GM19438 (cell line): ENCODE measurements at regions not wholly inside any gene's neighbourhood (a gene's known extent, or its start where the extent isn't known, plus 50 kb on each side); places are given as distances from the start of the nearest gene placed in this dataset.

Experiments used
- ATAC-seq: cut with Tn5 transposase; IDR thresholded peaks from one replicate; pipeline ENCODE4 v1.9.1; 2021; ENCODE audit warnings: low read depth; ENCODE audit not compliant: unreplicated experiment

DNA sequence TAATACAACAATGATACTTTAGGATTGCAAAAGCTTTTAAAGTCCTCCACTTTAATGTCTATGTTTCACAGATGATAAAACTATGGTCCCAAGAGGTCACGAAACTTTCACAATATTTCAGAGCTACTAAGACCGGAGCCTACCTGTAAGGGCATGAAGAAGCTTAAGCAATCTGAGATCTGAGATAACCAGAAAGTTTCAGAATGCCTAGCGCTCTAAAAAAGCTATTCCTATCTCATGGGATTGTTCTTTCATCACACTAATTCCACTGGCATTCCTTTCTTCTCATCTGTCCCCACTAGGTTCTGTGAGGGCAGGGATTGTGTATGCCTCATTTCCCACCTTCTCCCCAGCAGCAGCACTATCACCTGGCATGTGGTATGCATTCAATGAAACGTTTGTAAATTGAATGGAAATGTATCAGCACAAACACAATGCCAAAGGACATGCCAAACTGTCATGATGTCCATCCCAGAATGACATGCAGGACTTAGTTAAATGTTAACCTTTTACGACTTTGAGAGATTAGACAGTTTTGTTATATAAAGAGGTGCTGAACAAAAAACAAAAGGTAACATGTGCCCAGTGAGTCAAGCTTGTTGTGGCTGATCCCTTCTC, 104.7 kb upstream of the NR2F2 start:
- no peak for ATAC-seq

DNA sequence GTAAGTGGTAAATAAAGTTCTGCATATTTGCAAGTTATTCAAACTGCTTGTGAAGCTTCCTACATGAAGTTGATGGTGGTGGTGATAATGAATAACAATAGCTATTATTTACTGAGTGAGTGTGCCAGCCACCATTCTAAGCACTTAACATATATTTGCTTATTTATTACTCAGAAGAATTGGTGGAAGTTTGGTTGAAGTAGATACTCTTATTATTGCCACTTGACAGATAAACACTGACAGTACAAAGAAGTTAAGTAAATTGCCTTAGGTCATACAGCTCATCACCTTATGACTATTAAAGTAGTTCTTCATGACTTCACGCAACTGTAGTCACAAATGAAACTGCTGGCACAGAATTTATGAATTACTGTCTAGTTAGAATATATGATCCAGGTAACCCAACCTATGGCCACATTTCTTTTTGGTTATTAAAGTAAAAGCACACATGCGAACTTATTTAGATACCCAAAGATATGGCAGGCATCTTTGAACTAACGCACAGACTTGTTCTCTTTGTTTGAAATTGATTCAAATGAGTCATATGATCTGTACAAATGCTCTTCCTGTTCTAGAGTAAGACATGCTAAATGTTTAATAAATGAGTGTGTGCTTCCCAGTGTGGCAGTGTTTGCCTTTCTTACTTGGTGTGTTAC, 99.8 kb upstream of the NR2F2 start:
- ATAC-seq, result no peak

DNA sequence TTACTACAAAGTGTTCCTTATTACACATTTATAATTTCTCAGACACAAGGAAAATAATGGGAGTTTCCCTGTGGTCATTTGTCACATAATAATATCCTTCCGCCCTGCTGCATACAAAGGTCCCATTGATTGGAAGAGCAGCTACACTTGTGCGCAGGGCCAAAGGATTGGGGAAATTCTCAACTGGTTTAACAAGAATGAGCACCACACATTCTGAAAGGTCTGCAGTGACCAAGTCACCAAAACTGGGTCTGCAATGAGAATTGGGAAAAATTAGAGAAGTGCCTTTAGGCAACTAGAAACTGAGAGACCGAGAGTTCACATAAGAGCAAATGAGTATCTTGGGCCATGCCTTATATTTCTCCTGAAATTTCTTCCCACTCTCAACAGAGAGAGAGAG, 98.2 kb upstream of the NR2F2 start:
- no peak for ATAC-seq

DNA sequence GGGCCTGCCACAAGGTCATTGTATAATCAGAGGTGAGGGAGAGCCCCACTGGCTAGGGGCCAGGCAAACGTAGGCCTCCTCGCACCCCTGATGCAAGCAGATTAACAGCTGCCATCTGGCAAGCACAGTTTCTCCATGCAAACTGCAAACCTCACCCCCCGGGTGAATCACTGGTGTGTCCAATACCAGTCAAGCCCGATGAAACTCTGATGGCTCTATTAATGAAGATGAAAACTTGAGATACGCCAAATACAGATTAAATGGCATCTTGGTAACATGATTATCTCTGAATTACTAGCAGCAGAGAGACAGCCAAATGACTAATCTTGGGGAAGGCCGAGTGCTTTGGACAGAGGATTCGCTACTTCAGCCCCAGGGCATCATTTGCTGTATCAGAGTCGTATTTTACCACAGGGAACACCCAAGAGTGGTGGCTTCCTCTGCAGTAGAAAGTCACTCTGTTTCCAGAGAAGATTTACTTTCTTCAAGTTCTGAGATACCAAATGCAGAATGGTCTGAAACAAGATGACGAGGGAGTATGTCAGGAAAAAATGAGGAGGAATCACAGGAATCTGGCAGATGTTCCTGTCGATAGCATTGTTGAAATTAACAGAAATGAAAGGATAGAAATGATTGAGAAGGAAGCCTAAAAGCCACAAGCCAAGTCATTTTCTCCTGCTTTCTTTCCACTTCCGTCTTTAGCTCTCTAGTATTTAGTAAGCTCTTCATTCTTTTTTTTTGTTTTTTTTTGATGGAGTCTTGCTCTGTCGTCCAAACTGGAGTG, 96.2 kb upstream of the NR2F2 start:
- no peak for ATAC-seq

DNA sequence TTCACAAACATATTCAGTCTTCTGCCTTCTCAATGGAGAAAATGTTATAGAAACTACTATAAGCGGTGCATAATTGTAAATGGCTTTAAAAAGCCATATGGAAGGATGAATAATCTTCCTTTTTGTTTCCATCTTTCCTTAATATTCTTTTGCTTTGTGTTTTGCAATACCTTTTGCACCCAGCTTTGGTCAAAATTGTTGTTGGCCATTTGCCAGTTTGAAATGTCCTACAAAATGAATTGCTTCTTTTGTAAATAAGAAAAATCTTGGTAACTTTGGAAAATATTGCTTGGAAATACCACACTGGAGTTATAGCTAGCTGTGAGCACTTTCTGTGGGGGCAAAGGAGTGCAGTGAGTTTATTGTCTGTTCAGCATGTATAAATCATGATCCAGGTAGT, 93.5 kb upstream of the NR2F2 start:
- no peak for ATAC-seq

DNA sequence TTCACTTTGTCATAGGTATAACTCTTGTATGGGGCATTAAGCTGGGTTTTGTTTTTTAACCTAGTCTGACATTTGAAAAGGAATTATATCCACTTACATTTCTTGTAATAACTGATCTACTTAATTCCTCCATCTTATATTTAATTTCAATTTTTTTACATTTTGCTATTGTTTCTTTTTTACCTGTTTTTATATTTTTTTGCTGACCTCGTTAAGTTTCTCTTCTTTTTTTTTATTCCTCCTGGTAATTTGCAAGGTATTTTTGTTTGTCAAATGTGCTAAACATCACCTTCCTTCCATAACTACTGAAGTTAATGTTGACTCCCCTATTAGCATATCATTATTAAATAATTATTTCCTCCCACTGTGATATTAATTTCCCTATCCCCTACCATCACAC, 87.7 kb upstream of the NR2F2 start:
- ATAC-seq, result no peak

DNA sequence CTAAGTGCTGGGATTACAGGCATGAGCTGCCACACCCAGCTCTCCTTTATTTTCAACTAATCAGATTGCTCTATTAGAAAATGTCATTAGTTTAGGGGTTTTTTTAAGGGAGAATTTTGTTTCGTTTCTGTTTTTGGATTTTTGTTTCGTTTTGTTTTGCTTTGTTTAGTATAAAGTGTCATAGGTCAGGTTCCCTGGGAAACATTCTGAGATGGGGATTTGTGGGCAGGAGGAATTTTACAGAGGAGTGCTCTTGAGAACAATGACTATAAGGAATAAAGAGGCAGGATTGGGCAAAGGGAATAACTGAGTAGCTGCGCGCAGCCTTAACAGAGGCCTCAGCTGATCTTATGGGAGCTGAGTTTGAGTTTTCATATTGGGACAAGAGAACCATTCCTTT, 86.8 kb upstream of the NR2F2 start:
- no peak for ATAC-seq

DNA sequence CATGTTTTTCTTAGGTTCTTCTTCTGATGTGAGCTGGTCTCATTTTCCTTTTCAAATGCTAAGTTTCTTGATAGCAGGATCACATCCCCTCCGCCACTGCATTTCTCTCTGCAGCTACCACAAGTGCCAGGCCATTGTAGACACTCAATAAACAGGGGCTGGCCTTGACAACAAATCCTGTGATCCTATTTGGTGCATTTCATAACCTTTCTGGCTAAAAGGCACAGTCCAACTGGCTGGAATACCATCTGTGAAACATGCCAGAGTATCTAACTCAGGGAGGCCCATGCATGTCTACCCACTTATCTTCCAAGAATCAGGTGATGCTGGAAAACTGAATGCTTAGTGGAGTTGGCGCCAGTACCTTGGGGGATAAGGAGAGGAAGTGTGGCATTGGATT, 85.2 kb upstream of the NR2F2 start:
- ATAC-seq, result no peak

DNA sequence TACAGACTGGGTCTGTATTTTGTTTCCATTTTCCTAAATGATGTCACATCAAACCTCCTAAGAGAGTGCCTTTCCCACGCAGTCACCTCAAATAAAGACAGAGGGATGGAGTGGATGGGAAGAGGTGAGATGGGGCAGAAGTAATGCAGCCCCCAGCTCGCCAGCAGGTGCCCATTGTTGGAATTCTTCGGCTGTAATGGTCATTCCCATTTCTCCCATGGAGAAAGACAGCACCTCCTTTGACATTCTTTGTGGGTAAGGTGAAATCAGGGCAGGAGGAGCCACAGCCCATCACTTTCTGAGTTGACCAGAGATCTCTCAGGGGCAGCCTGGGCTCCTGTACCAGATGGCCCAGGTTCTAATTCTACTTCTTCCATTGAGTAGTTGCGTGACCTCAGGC, 84.4 kb upstream of the NR2F2 start:
- no peak for ATAC-seq

DNA sequence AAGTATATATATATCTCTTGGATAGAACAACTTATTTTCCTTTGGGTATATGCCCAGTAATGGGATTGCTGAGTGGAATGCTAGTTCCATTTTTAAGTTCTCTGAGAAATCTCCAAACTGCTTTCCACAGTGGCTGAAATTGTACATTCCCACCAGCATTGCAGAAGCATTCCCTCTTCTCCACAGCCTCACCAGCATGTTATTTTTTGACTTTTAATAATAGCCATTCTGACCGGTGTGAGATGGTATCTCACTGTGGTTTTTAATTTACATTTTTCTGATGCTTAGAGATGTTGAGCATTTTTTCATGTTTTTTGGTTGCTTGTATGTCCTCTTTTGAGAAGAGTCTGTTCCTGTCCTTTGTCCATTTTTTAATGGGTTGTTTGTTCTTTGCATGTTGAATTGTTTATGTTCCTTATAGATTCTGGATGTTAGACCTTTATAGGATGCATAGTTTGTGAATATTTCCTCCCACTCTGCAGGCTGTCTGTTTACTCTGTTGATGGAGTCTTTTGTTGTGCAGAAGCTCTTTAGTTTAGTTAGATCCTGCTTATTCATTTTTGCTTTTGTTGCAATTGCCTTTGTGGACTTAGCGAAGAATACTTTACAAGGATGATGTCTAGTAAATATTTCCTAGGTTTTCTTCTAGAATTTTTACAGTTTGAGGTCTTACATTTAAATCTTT, 82.7 kb upstream of the NR2F2 start:
- ATAC-seq, result no peak

DNA sequence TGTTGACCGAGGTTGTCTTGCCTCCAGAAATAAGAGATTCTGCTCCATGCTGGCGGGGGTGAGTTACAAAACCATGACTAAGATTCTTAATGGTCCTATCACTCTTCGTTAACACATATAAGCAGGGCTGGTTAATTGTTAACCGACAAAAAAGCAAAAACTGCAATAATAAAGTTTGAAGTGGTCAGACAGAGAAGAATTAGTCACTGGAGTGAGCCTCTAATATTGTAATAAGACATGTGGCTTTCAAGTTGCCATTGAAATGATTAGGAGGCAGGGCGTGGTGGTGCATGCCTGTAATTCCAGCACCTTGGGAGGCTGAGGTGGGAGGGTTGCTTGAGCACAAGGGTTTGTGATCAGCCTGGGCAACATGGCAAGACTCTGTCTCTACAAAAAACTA, 78.4 kb upstream of the NR2F2 start:
- ATAC-seq, result no peak

DNA sequence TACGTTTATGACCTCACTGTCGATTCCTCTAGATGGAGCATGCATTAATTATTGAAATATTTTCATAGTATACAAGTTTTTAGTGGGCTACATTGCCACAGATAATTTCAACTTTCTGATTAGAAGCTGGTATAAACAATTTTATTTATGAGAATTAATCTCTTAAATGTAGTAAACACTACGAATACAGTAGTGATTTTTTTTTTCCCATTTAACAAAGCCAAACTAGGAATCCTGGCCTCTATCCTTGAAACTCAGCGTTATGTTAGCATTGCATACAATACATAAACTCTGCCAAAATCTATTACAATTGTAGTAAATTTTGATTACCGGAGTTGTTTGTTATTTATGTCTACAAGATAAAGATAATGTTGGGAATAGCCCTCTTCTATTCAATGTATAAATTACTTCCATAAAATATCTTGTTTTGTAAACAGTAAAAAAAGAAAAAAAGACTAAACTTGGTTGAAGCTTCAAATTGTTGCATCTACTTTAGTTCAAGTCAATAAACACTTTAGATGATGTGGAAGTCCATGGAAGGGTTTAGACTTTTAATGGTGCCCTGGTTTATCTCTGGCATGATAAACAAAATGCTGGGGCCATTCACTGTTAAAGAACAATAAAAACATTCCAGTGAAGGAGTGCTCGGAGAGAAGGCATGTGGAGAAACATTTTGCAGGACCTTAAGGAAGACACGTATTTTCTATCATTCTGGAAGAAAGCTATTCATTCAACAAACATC, 77.3 kb upstream of the NR2F2 start:
- no peak for ATAC-seq

DNA sequence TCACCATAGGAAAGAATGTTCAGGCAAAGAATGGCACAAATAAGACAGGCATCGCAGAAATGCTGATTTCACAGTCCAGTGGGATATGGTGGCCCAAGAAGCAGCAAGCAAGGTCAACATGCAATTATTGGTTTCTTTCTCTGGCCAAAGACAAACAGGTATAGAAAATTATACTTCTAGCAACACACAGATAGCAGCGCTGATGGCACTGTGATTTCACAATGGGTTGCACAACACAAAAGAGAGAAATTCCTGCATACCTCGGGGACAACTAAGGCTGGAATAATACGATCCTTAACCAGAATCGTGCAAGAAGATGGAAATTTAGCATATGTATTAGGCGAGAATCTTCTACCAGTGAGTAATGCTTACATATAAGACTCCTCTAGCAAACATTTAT, 76.3 kb upstream of the NR2F2 start:
- ATAC-seq, result no peak

DNA sequence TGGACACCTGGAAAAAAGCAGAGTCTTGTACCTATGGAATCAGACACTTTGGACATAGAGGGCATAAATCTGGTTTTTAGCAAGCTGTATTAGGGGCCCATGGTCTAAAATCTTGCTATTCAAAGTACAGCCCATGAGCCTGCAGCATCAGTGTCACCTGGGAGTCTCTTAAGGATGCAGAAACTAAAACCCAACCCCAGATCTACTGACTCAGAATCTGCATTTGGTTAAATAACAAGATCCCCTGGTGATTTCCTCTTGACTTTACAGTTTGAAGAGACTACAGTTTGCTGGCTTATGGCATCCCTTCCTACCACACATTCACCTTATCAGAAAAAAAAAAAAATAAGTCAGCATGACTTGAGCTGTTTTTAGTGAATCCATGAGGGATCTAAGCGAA, 74.9 kb upstream of the NR2F2 start:
- no peak for ATAC-seq

DNA sequence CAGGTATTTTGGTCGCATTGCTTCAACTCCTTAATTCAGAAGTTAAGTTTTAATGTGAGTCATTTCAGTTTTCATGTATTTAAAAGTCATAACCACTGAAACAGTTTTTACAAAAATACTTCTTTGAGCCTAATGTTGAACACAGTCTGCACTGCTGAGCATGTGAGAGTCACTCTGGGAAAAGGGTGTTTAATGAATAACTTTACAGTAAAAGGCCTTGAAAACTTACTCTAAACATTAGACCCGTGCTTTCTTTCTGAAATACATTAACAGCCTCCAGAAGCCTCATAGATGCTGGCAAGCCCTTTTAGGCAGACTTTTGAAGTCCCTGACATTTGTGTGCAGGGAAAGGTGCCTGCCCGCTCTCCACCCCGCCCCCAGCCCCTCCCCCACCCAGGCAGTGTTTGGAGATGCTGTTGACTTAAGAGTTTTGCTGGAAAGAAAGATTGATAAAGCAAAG, 68.9 kb upstream of the NR2F2 start:
- no peak for ATAC-seq

DNA sequence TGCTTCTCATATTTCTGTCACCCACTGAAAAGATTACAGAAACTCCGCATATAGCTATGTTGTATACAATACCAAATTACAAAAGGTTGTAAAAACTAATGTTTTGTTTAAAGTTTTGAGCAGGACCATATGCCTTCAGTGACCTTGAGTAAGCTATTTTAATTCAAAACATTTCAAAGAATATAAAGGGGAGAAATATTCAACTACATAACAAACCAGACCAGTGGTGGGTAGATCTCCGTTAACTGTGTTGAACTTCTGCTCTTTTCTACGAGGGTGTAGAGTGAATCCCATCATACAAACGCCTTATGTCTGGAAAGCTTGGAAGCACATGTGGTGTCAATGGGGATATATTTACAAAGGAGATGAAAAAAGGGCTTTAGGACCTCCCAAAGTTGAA, 68.4 kb upstream of the NR2F2 start:
- no peak for ATAC-seq

DNA sequence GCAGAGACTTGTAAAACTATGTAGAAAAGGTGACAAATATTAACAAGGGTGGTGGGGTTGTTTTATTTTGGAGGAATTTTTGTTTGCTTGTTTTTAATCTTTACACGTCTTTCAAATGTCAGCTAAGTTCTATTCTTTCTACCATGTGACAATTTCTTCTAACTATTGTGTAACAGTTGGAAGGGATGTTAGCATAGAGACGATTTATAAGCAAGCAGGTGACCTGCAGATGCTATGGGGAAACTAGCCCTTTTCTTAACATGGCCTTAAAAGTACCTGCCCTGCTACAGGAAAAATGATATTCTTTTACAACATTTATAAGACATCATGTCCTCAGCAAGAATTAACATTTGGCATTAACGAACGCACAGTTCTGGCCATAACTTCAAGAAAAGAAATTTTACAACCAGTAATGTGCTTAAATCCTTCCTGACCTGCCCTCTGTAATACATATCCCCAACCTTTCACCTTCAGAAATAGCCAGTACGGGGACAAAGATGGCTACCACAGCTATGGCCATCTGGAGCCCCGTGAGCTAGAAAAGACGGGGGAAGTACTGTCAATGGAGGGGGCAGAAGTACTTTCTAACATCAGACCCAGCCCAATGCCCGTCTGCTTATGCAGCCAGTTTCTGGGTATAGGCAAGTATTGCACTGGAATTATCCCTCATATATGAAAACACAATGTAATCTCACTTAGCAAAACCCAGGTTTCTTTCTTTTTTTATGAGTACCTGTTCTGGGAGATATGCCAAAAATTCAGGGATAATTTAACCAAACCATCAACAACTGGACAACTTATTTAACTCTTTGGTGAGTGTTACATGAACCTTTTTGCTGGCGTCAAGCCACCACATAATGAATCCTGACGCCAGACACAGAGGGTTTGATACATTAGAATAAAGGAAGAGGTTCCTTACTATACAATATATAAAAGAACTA, 67.7 kb upstream of the NR2F2 start:
- no peak for ATAC-seq

DNA sequence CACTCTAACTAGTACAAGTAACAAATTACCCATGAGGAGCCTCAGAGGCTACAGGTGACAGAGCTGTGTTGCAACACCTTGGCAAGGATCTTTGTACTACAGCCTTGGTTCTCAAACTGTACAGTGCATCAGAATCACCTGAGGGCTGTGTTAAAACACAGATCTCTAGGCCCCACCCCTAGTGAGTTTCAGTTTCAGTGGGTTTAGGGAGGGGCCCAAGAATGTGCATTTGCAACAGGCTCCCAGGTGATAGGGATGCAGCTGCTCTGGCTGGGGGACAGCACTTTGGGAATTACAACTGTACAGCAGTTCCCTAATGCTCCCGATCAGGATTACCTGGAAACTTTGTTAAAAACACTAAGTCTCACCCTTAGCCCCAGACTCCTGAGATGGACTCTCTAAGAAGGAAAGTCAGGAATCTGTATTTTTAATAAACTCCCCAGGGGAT, 66.1 kb upstream of the NR2F2 start:
- no peak for ATAC-seq

DNA sequence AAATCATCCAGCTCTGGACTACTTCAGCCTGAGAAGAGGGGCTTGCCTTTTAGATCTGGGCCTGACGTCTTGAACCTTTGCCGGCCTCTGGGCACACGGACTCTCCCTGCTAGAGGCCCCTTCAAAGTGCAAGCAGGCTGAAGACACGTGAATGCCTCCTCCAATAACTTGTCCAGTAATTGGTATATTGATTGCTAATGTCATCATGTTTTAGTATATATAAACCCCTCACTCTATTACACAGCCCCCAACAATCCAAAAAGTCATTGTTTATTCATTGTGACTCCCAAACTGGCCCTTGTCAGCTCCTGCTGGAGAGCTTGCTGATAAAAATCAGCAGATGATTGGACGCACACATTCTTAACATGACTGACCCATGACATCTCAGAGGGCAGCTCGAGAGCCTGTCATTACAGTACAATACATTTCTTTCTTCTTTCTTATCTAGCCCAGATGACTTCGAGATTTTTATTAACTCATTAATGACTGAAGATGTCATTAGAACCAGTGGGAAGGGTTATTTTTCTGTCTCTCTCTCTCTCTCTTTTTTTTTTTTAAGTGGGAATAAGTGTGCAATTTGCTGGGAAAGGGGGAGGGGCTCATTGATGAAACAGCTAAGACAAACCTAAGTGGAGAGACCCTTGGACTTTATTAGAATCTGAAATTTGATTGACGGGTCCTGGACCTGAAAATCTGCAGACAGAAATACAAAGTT, 65.5 kb upstream of the NR2F2 start:
- no peak for ATAC-seq
